ENCODE measurements at regions not wholly inside any gene's neighbourhood (a gene's known extent, or its start where the extent isn't known, plus 50 kb on each side); places are given as distances from the start of the nearest gene placed in this dataset.

- TF ChIP-seq CTCF (IDR thresholded peaks at IDR 0.05) (no peak), POLR2A (IDR thresholded peaks at IDR 0.05) (no peak), POLR2AphosphoS5 (IDR thresholded peaks at IDR 0.05) (no peak)
Measured at GRCh38 chr4:184282895-184283654, 65.4 kb upstream of the ENPP6 start.
